MM.1S (cell line): ENCODE measurements at regions not wholly inside any gene's neighbourhood (a gene's known extent, or its start where the extent isn't known, plus 50 kb on each side); places are given as distances from the start of the nearest gene placed in this dataset.

ENCODE experiments used
- DNase-seq: peaks from one replicate; pipeline ENCODE4 v3.0.0-alpha.2; 2015
- H2AFZ ChIP-seq: fragments of 300-600 bp; sonication (generic); 2 replicates; pipeline ENCODE4 v1.6.0; 2016; ENCODE audit warnings: antibody characterized with exemption, low read length
- H3F3A ChIP-seq: fragments of 300-600 bp; sonication (generic); 2 replicates; pipeline ENCODE4 v1.6.1; 2016; ENCODE audit warnings: mild to moderate bottlenecking, antibody characterized with exemption, low read length, moderate library complexity, mixed read lengths; ENCODE audit not compliant: insufficient read depth
- H3K27ac ChIP-seq: fragments of 300-600 bp; sonication (generic); 2 replicates; pipeline ENCODE4 v1.5.1; 2016; ENCODE audit warnings: mild to moderate bottlenecking, low read length
- H3K27me3 ChIP-seq: fragments of 300-600 bp; sonication (generic); replicated peaks from 2 replicates; pipeline ENCODE4 v1.6.0; 2016; ENCODE audit warnings: low read length; ENCODE audit not compliant: insufficient read depth
- H3K36me3 ChIP-seq: fragments of 300-600 bp; sonication (generic); replicated peaks from 2 replicates; pipeline ENCODE4 v1.6.1; 2016; ENCODE audit warnings: mild to moderate bottlenecking, low read length, mixed read lengths; ENCODE audit not compliant: insufficient read depth
- H3K4me1 ChIP-seq: fragments of 300-600 bp; sonication (generic); 2 replicates; pipeline ENCODE4 v1.6.1; 2016; ENCODE audit warnings: low read length, mixed read lengths
- H3K4me2 ChIP-seq: fragments of 300-600 bp; sonication (generic); 2 replicates; pipeline ENCODE4 v1.6.0; 2016; ENCODE audit warnings: low read depth, low read length
- H3K4me3 ChIP-seq: fragments of 300-600 bp; sonication (generic); 2 replicates; pipeline ENCODE4 v1.5.1; 2016; ENCODE audit warnings: low read length, mixed read lengths
- H3K79me2 ChIP-seq: fragments of 300-600 bp; sonication (generic); 2 replicates; pipeline ENCODE4 v1.6.1; 2016; ENCODE audit warnings: mixed run types, low read length, mixed read lengths
- H3K9ac ChIP-seq: fragments of 300-600 bp; sonication (generic); 2 replicates; pipeline ENCODE4 v1.6.1; 2016; ENCODE audit warnings: low read length, mixed read lengths
- H3K9me2 ChIP-seq: fragments of 300-600 bp; sonication (generic); replicated peaks from 2 replicates; pipeline ENCODE4 v1.6.1; 2016; ENCODE audit warnings: mild to moderate bottlenecking, low read length, mixed read lengths; ENCODE audit not compliant: insufficient read depth
- H3K9me3 ChIP-seq: fragments of 300-600 bp; sonication (generic); replicated peaks from 2 replicates; pipeline ENCODE4 v1.6.1; 2016; ENCODE audit warnings: mild to moderate bottlenecking, low read length, mixed read lengths; ENCODE audit not compliant: insufficient read depth
- H4K20me1 ChIP-seq: fragments of 300-600 bp; sonication (generic); 2 replicates; pipeline ENCODE4 v1.6.1; 2016; ENCODE audit warnings: mild to moderate bottlenecking, low read length, moderate library complexity, mixed read lengths; ENCODE audit not compliant: insufficient read depth
- EZH2 ChIP-seq: fragments of 300-600 bp; sonication (generic); optimal IDR thresholded peaks from 2 replicates; pipeline ENCODE3; 2017; ENCODE audit warnings: low read depth, mild to moderate bottlenecking, antibody characterized with exemption, low read length, mixed read lengths
- EZH2phosphoT487 ChIP-seq: fragments of 300-600 bp; sonication (generic); IDR thresholded peaks from 2 replicates; pipeline ENCODE4 v1.6.1; 2018; ENCODE audit warnings: antibody characterized with exemption, low read length
- TF ChIP-seq, protein P1 (sequence below): fragments of 300-600 bp; sonication (generic); IDR thresholded peaks from 2 replicates; pipeline ENCODE4 v1.5.1; 2016; ENCODE audit warnings: antibody characterized with exemption, low read length, mixed read lengths

DNA sequence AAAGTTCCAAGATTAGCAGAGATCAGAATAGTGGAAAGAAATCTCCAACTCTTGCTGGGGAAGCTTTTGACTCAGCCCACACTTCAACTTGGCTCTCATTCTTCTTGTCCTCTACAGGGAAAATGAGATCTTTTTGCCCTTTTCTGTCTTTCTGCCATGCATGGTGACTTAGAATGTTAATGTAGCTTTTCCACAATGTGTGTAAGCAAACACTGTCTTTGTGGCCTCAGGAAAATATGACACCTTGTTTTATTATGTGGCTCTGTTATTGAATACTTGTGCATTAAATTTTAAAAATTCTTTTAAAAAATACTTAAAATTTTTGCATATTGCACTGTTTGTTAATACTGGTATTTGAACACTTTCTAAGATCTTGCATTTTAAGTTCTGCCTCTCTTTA is 65.4 kb upstream of the WDR75 start:
- no peak for DNase-seq
- TF ChIP-seq EZH2phosphoT487 (no peak), EZH2 (no peak)
- no peak overlapping the region for H3K4me2 ChIP-seq
- no peak overlapping the region for H3K27ac ChIP-seq
- no peak overlapping the region for H2AFZ ChIP-seq
- H3K4me3 ChIP-seq: no peak overlapping the region
- no peaks in the 10 kb centered on the region for H3K4me1 ChIP-seq
- H4K20me1 ChIP-seq: no peaks in the 10 kb centered on the region
- no peaks in the 10 kb centered on the region for H3K9me3 ChIP-seq
- no peaks in the 10 kb centered on the region for H3K36me3 ChIP-seq
- H3K9me2 ChIP-seq: no peaks in the 10 kb centered on the region
- no peaks in the 10 kb centered on the region for H3F3A ChIP-seq
- H3K79me2 ChIP-seq: no peaks in the 10 kb centered on the region
- H3K9ac ChIP-seq: no peak overlapping the region
- H3K27me3 ChIP-seq: no peaks in the 10 kb centered on the region

DNA sequence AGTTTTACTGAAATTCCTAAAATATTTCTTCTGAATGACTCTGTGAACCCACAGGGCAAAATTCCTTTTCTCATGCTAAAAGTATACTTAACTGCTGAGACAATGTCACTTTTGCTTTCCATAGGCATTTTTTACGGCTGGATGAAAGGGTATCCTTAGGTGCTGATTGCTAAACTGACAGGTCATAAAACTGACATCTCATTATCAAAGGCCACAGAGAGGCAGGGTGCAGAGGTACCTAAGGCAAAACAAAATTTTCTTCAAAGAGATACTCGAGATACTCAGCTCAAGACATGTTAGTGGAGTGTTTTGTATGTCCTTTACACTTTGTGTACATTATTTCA is 62.0 kb upstream of the WDR75 start:
- no peaks in the 10 kb centered on the region for H3F3A ChIP-seq
- H3K4me1 ChIP-seq: no peaks in the 10 kb centered on the region
- no peak overlapping the region for H3K4me3 ChIP-seq
- H4K20me1 ChIP-seq: no peaks in the 10 kb centered on the region
- no peak overlapping the region for H3K4me2 ChIP-seq
- no peaks in the 10 kb centered on the region for H3K9me2 ChIP-seq
- TF ChIP-seq, protein P1, sequence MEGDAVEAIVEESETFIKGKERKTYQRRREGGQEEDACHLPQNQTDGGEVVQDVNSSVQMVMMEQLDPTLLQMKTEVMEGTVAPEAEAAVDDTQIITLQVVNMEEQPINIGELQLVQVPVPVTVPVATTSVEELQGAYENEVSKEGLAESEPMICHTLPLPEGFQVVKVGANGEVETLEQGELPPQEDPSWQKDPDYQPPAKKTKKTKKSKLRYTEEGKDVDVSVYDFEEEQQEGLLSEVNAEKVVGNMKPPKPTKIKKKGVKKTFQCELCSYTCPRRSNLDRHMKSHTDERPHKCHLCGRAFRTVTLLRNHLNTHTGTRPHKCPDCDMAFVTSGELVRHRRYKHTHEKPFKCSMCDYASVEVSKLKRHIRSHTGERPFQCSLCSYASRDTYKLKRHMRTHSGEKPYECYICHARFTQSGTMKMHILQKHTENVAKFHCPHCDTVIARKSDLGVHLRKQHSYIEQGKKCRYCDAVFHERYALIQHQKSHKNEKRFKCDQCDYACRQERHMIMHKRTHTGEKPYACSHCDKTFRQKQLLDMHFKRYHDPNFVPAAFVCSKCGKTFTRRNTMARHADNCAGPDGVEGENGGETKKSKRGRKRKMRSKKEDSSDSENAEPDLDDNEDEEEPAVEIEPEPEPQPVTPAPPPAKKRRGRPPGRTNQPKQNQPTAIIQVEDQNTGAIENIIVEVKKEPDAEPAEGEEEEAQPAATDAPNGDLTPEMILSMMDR: no peak
- no peak for TF ChIP-seq EZH2
- no peak for DNase-seq
- no peaks in the 10 kb centered on the region for H3K36me3 ChIP-seq
- no peak overlapping the region for H3K27ac ChIP-seq
- no peaks in the 10 kb centered on the region for H3K79me2 ChIP-seq
- H2AFZ ChIP-seq: no peak overlapping the region
- no peaks in the 10 kb centered on the region for H3K27me3 ChIP-seq
- H3K9me3 ChIP-seq: no peaks in the 10 kb centered on the region
- H3K9ac ChIP-seq: no peak overlapping the region

DNA sequence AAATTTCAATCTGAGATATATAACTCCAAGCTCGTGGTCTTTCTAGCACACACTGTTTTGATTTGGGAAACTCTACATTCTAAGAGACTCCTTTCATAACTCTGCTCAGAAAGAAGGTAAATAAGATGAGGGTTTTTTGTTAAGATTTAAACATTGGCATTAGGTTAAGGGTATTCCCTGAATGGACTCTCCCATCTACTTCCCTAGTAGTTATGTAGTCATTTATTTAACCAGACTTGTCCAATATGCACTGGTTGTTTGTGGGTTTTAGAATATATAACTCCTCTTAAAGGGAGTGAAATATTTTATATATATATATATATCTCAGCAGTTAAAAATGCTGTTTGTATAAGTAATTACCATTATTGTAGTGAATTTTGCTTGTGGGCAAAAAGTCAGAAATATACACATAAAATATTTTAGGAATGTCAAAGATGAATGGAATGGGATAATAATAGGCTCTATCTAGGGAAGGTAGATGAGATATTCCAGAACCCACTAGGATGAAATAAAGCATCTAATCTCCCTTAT is 61.5 kb upstream of the WDR75 start:
- no peak overlapping the region for H3K9ac ChIP-seq
- TF ChIP-seq EZH2phosphoT487 (no peak), EZH2 (no peak)
- TF ChIP-seq, protein P1: no peak
- no peak for DNase-seq
- no peak overlapping the region for H2AFZ ChIP-seq
- no peaks in the 10 kb centered on the region for H3K9me2 ChIP-seq
- no peak overlapping the region for H3K4me2 ChIP-seq
- no peaks in the 10 kb centered on the region for H3K36me3 ChIP-seq
- H3K27me3 ChIP-seq: no peaks in the 10 kb centered on the region
- H3K4me3 ChIP-seq: no peak overlapping the region
- H4K20me1 ChIP-seq: no peaks in the 10 kb centered on the region
- H3K27ac ChIP-seq: no peak overlapping the region
- no peaks in the 10 kb centered on the region for H3K9me3 ChIP-seq
- H3K79me2 ChIP-seq: no peaks in the 10 kb centered on the region
- H3K4me1 ChIP-seq: no peaks in the 10 kb centered on the region
- no peaks in the 10 kb centered on the region for H3F3A ChIP-seq

DNA sequence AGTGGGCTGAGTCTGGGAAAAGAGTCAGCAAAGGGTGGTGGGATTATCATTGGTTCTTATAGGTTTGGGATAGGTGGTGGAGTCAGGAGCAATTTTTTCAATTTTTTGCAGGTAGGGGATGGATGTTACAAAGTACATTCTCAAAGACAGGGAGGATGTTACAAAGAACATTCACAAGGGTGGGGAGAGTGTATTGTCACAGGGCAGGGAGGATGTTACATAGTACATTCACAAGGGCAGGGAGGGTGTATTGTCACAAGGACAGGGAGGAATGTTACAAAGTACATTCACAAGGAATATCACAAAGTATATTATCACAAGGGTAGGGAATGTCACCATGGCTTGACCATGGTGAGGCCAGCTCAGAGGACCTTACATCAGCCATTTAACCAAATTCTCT is 58.6 kb upstream of the WDR75 start:
- Histone ChIP-seq H3K27ac (no peak overlapping the region), H3K9ac (no peak overlapping the region), H4K20me1 (no peaks in the 10 kb centered on the region), H3K4me3 (no peak overlapping the region), H3K79me2 (no peaks in the 10 kb centered on the region), H3F3A (no peaks in the 10 kb centered on the region), H3K4me2 (no peak overlapping the region), H3K27me3 (no peaks in the 10 kb centered on the region), H2AFZ (no peak overlapping the region), H3K9me3 (no peaks in the 10 kb centered on the region), H3K9me2 (no peaks in the 10 kb centered on the region), H3K36me3 (no peaks in the 10 kb centered on the region), H3K4me1 (no peaks in the 10 kb centered on the region)
- TF ChIP-seq, protein P1: no peak
- TF ChIP-seq EZH2: no peak
- no peak for TF ChIP-seq EZH2phosphoT487
- no peak for DNase-seq
